Smooth muscle cell (in vitro differentiated cells): ENCODE measurements at regions not wholly inside any gene's neighbourhood (a gene's known extent, or its start where the extent isn't known, plus 50 kb on each side); places are given as distances from the start of the nearest gene placed in this dataset.

Experiments used
- DNase-seq: peaks from one replicate; lab custom pipeline; 2025; ENCODE audit not compliant: unreplicated experiment; lab: John Stamatoyannopoulos, UW
- H2AFZ ChIP-seq: fragments of 200-600 bp; sonication (generic); 2 replicates; pipeline ENCODE4 v1.6.0; 2016; ENCODE audit warnings: antibody characterized with exemption, low read depth, mild to moderate bottlenecking
- H3F3A ChIP-seq: fragments of 200-600 bp; sonication (generic); 2 replicates; pipeline ENCODE4 v1.6.0; 2017; ENCODE audit warnings: antibody characterized with exemption, low read depth
- H3K27ac ChIP-seq: fragments of 200-600 bp; sonication (generic); 2 replicates; pipeline ENCODE4 v1.5.1; 2016; ENCODE audit warnings: low read depth, mild to moderate bottlenecking
- H3K27me3 ChIP-seq: fragments of 200-600 bp; sonication (generic); 2 replicates; pipeline ENCODE4 v1.6.1; 2016; ENCODE audit warnings: low read depth, mild to moderate bottlenecking
- H3K36me3 ChIP-seq: fragments of 200-600 bp; sonication (generic); 2 replicates; pipeline ENCODE4 v1.5.1; 2016; ENCODE audit warnings: low read depth
- H3K4me1 ChIP-seq: fragments of 200-600 bp; sonication (generic); 2 replicates; pipeline ENCODE4 v1.5.1; 2016; ENCODE audit warnings: low read depth
- H3K4me2 ChIP-seq: fragments of 200-600 bp; sonication (generic); 2 replicates; pipeline ENCODE4 v1.6.0; 2016; ENCODE audit warnings: mild to moderate bottlenecking
- H3K4me3 ChIP-seq: fragments of 200-600 bp; sonication (generic); 2 replicates; pipeline ENCODE4 v1.5.1; 2016; ENCODE audit warnings: mild to moderate bottlenecking
- H3K79me2 ChIP-seq: fragments of 200-600 bp; sonication (generic); 2 replicates; pipeline ENCODE4 v1.6.0; 2016; ENCODE audit warnings: low read depth, mild to moderate bottlenecking
- H3K9ac ChIP-seq: fragments of 200-600 bp; sonication (generic); 2 replicates; pipeline ENCODE4 v1.6.0; 2016; ENCODE audit warnings: low read depth
- H3K9me3 ChIP-seq: fragments of 200-600 bp; sonication (generic); replicated peaks from 2 replicates; pipeline ENCODE4 v1.5.1; 2016; ENCODE audit warnings: low read depth
- H4K20me1 ChIP-seq: fragments of 200-600 bp; sonication (generic); 2 replicates; pipeline ENCODE4 v1.6.0; 2016; ENCODE audit warnings: low read depth
- CTCF ChIP-seq: fragments of 200-600 bp; sonication (generic); IDR thresholded peaks from 2 replicates; pipeline ENCODE4 v1.5.1; 2017; ENCODE audit warnings: borderline replicate concordance, mild to moderate bottlenecking, antibody characterized with exemption; ENCODE audit not compliant: insufficient read depth, poor library complexity, severe bottlenecking
- WGBS: methylation state at CpG from one replicate; pipeline ENCODE4 v1.1.7; 2016; ENCODE audit warnings: low lambda C conversion rate; 5-methylcytosine and 5-hydroxymethylcytosine counted together

GRCh38 chr10:53569455-53569854 is 796.9 kb upstream of the MBL2 start:
- H4K20me1 ChIP-seq = no peaks in the 10 kb centered on the region
- no peak overlapping the region for H3K27ac ChIP-seq
- H3K4me1 ChIP-seq = no peaks in the 10 kb centered on the region
- no peak overlapping the region for H2AFZ ChIP-seq
- no peak for TF ChIP-seq CTCF
- no peak overlapping the region for H3K9ac ChIP-seq
- no peaks in the 10 kb centered on the region for H3K9me3 ChIP-seq
- no peak for DNase-seq
- no peaks in the 10 kb centered on the region for H3K36me3 ChIP-seq
- WGBS = 82% methylated on average over 3 of the region's 3 CpGs
- H3K4me3 ChIP-seq = no peak overlapping the region
- H3K79me2 ChIP-seq = no peaks in the 10 kb centered on the region
- H3K27me3 ChIP-seq = no peaks in the 10 kb centered on the region
- no peaks in the 10 kb centered on the region for H3F3A ChIP-seq
- H3K4me2 ChIP-seq = no peak overlapping the region

- H3K79me2 ChIP-seq = no peaks in the 10 kb centered on the region
- H3K9me3 ChIP-seq = no peaks in the 10 kb centered on the region
- no peaks in the 10 kb centered on the region for H3F3A ChIP-seq
- H3K27ac ChIP-seq = no peak overlapping the region
- 95% methylated on average over 1 of the region's 1 CpG for WGBS
- TF ChIP-seq CTCF = no peak
- H3K9ac ChIP-seq = no peak overlapping the region
- H2AFZ ChIP-seq = no peak overlapping the region
- no peaks in the 10 kb centered on the region for H3K27me3 ChIP-seq
- H4K20me1 ChIP-seq = no peaks in the 10 kb centered on the region
- no peaks in the 10 kb centered on the region for H3K4me1 ChIP-seq
- no peak overlapping the region for H3K4me3 ChIP-seq
- H3K36me3 ChIP-seq = no peaks in the 10 kb centered on the region
- H3K4me2 ChIP-seq = no peak overlapping the region
- no peak for DNase-seq
These were observed 776.1 kb upstream of the MBL2 start for GRCh38 chr10:53548664-53549063.

GRCh38 chr10:53547364-53547763 is 774.8 kb upstream of the MBL2 start:
- 95% methylated on average over 1 of the region's 1 CpG for WGBS
- Histone ChIP-seq H4K20me1 (no peaks in the 10 kb centered on the region), H2AFZ (no peak overlapping the region), H3K36me3 (no peaks in the 10 kb centered on the region), H3K27ac (no peak overlapping the region), H3K27me3 (no peaks in the 10 kb centered on the region), H3K79me2 (no peaks in the 10 kb centered on the region), H3K4me2 (no peak overlapping the region), H3K4me1 (no peaks in the 10 kb centered on the region), H3F3A (no peaks in the 10 kb centered on the region), H3K9ac (no peak overlapping the region), H3K9me3 (no peaks in the 10 kb centered on the region), H3K4me3 (no peak overlapping the region)
- no peak for DNase-seq
- TF ChIP-seq CTCF = no peak

GRCh38 chr10:53543410-53543809 is 770.8 kb upstream of the MBL2 start:
- no peak overlapping the region for H2AFZ ChIP-seq
- WGBS = 98% methylated on average over 2 of the region's 2 CpGs
- no peak overlapping the region for H3K4me2 ChIP-seq
- no peaks in the 10 kb centered on the region for H3K27me3 ChIP-seq
- TF ChIP-seq CTCF = no peak
- H4K20me1 ChIP-seq = no peaks in the 10 kb centered on the region
- no peaks in the 10 kb centered on the region for H3K9me3 ChIP-seq
- no peak for DNase-seq
- no peak overlapping the region for H3K9ac ChIP-seq
- no peaks in the 10 kb centered on the region for H3K36me3 ChIP-seq
- no peak overlapping the region for H3K27ac ChIP-seq
- H3K4me3 ChIP-seq = no peak overlapping the region
- no peaks in the 10 kb centered on the region for H3K79me2 ChIP-seq
- H3F3A ChIP-seq = no peaks in the 10 kb centered on the region
- H3K4me1 ChIP-seq = no peaks in the 10 kb centered on the region
